ENCODE measurements at regions not wholly inside any gene's neighbourhood (a gene's known extent, or its start where the extent isn't known, plus 50 kb on each side); places are given as distances from the start of the nearest gene placed in this dataset.

DNA sequence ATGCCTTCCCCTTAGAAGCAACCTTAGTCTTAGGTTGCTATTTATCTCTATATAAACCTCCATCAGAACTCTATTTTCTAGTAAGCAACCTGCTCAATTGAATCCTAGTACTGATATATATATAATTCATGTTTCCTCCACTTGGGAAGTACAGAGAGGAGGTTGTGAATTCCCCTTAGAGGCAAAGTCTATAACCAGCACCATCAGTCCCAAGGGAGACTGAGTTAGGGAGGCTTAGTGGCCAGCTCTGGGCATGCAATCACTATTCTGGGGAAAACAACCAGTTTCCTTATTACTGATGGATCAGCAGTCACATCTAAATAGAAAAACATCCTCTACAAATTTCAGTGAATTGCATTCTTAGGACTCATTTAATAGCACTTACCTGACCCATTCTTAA is 489.1 kb downstream of the RMST start (continued):
- TF ChIP-seq BMI1 (IDR thresholded peaks at IDR 0.05; ENCODE audit: low read length) (no peak), ESRRB (CRISPR knock-in tag; IDR thresholded peaks at IDR 0.05; ENCODE audit: borderline replicate concordance) (no peak)

DNA sequence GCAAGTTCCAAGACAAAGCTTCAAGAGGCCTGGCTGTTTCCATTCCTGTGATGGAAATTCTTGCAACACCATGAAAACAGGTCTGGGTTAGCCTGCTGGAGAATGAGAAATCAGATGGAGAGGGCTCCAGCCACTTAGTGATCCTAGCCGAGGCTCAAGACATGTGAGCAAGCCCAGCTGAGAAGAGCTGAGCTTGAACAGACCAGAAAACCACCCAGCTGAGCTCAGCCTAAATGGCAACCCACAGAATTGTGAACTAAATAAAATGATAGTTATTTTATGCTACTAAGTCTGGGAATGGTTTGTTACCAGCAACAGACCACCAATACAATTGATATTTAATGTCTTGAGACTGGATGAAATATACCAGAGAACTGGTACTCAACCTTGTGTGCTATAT is 494.5 kb downstream of the RMST start:
- Histone ChIP-seq H3K4me3 (no peak overlapping the region), H3K27ac (ENCODE audit: extremely low read depth, low read depth, low read length) (no peak overlapping the region), H3K9me1 (ENCODE audit: control insufficient read depth, insufficient read depth, low read length) (no peaks in the 10 kb centered on the region), H3K36me3 (ENCODE audit: control insufficient read depth, insufficient read depth, low read length) (no peaks in the 10 kb centered on the region), H4K20me1 (replicated peaks; ENCODE audit: control insufficient read depth, insufficient read depth, low read length) (no peaks in the 10 kb centered on the region), H2AFZ (ENCODE audit: low read depth, low read length) (no peak overlapping the region), H3K9me3 (replicated peaks; ENCODE audit: control insufficient read depth, insufficient read depth, low read depth, low read length) (no peaks in the 10 kb centered on the region), H3K4me2 (ENCODE audit: insufficient read depth, low read length) (no peak overlapping the region), H3K4me1 (replicated peaks in 1 of 2; ENCODE audit: control insufficient read depth in 2 of 2, insufficient read depth in 2 of 2, low read length in 2 of 2) (no peaks in the 10 kb centered on the region), H3K9ac (ENCODE audit: insufficient read depth in 1 of 2, low read depth in 2 of 2, low read length in 2 of 2) (no peak overlapping the region), H3K27me3 (ENCODE audit: control insufficient read depth in 2 of 2, insufficient read depth in 2 of 2, low read length in 2 of 2) (no peaks in the 10 kb centered on the region), H3K79me2 (ENCODE audit: control insufficient read depth, insufficient read depth, low read length) (no peaks in the 10 kb centered on the region)
- intact Hi-C loops (cut with micrococcal nuclease) (no loop called here), in situ Hi-C loops (cut with MboI) (no loop called here)
- CTCF ChIA-PET (ENCODE audit: low intra/inter-chr PET ratio): no interaction called here
- no peak for DNase-seq (ENCODE audit: extremely low read depth in 1 of 4, low spot score in 3 of 4)
- no peak for FAIRE-seq
- ATAC-seq: no peak
- BruUV-seq (replicated peaks): no TSS peak
- POLR2A ChIA-PET: interaction anchor here (0.5 kb wide), 1 partner anchor 77 kb away, joined by 3 read pairs; no protein-coding TSS in a partner anchor
- 0% methylated on average over 1 of the region's 1 CpG for WGBS (ENCODE audit: insufficient coverage, low coverage, missing lambda C conversion rate)
- TF ChIP-seq SIRT6 (IDR thresholded peaks at IDR 0.05; ENCODE audit: low read depth, low read length) (no peak), ZNF184 (CRISPR knock-in tag; IDR thresholded peaks at IDR 0.05) (no peak), NR2F6 (CRISPR knock-in tag; IDR thresholded peaks at IDR 0.05) (no peak), POU5F1 (IDR thresholded peaks at IDR 0.05; ENCODE audit: borderline replicate concordance, low read depth, low read length, partially characterized antibody) (no peak)
- TF ChIP-seq, protein P1, sequence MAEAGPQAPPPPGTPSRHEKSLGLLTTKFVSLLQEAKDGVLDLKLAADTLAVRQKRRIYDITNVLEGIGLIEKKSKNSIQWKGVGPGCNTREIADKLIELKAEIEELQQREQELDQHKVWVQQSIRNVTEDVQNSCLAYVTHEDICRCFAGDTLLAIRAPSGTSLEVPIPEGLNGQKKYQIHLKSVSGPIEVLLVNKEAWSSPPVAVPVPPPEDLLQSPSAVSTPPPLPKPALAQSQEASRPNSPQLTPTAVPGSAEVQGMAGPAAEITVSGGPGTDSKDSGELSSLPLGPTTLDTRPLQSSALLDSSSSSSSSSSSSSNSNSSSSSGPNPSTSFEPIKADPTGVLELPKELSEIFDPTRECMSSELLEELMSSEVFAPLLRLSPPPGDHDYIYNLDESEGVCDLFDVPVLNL (CRISPR knock-in tag; IDR thresholded peaks at IDR 0.05; ENCODE audit: low read depth): no peak
- TF ChIP-seq, protein P2, sequence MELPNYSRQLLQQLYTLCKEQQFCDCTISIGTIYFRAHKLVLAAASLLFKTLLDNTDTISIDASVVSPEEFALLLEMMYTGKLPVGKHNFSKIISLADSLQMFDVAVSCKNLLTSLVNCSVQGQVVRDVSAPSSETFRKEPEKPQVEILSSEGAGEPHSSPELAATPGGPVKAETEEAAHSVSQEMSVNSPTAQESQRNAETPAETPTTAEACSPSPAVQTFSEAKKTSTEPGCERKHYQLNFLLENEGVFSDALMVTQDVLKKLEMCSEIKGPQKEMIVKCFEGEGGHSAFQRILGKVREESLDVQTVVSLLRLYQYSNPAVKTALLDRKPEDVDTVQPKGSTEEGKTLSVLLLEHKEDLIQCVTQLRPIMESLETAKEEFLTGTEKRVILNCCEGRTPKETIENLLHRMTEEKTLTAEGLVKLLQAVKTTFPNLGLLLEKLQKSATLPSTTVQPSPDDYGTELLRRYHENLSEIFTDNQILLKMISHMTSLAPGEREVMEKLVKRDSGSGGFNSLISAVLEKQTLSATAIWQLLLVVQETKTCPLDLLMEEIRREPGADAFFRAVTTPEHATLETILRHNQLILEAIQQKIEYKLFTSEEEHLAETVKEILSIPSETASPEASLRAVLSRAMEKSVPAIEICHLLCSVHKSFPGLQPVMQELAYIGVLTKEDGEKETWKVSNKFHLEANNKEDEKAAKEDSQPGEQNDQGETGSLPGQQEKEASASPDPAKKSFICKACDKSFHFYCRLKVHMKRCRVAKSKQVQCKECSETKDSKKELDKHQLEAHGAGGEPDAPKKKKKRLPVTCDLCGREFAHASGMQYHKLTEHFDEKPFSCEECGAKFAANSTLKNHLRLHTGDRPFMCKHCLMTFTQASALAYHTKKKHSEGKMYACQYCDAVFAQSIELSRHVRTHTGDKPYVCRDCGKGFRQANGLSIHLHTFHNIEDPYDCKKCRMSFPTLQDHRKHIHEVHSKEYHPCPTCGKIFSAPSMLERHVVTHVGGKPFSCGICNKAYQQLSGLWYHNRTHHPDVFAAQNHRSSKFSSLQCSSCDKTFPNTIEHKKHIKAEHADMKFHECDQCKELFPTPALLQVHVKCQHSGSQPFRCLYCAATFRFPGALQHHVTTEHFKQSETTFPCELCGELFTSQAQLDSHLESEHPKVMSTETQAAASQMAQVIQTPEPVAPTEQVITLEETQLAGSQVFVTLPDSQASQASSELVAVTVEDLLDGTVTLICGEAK (IDR thresholded peaks at IDR 0.05): no peak
- TF ChIP-seq, protein P2 (CRISPR knock-in tag; IDR thresholded peaks at IDR 0.05): no peak
- TF ChIP-seq, protein P3, sequence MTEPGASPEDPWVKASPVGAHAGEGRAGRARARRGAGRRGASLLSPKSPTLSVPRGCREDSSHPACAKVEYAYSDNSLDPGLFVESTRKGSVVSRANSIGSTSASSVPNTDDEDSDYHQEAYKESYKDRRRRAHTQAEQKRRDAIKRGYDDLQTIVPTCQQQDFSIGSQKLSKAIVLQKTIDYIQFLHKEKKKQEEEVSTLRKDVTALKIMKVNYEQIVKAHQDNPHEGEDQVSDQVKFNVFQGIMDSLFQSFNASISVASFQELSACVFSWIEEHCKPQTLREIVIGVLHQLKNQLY (CRISPR knock-in tag; conservative IDR thresholded peaks at IDR 0.05): no peak

Data from K562 (cell line).